ENCODE measurements at regions not wholly inside any gene's neighbourhood (a gene's known extent, or its start where the extent isn't known, plus 50 kb on each side); places are given as distances from the start of the nearest gene placed in this dataset.

DNA sequence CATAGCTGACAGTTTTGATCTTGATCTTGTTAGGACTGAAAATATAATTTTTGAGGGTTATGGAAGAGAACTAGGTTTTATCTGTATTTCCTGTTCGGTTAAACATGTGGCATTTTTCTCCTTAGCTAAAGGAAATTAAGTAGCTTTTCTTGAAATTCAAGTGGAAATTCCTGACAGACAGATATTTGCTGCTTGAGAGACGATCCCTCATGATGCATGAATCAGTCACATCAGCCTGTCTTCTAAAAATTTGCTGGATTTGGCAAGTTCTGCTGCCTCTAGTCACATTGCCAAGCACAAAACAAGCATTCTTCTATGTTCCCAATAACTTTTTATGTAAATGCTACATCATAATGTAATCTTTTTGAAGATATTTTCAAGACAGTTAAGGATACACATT is 201.8 kb upstream of the ATP5MC3 start:
- no peak for TF ChIP-seq EZH2phosphoT487 (IDR thresholded peaks at IDR 0.05; ENCODE audit: insufficient read depth, low read depth)
- TF ChIP-seq EZH2 (IDR thresholded peaks at IDR 0.05; ENCODE audit: insufficient read depth, poor library complexity, severe bottlenecking): no peak

Measured in GM23248 (cell line).